DOHH2 (cell line): ENCODE measurements at regions not wholly inside any gene's neighbourhood (a gene's known extent, or its start where the extent isn't known, plus 50 kb on each side); places are given as distances from the start of the nearest gene placed in this dataset.

Source experiments
- CTCF ChIP-seq: fragments of 200-600 bp; sonication (generic); IDR thresholded peaks from one replicate; pipeline ENCODE4 v1.5.1; 2014; ENCODE audit warnings: antibody characterized with exemption, mild to moderate bottlenecking, low read depth, low read length; ENCODE audit not compliant: poor library complexity, severe bottlenecking
- EZH2phosphoT487 ChIP-seq: fragments of 200-600 bp; sonication (generic); IDR thresholded peaks from 2 replicates; pipeline ENCODE4 v1.6.1; 2017; ENCODE audit warnings: borderline replicate concordance, mild to moderate bottlenecking, antibody characterized with exemption, low read length, moderate library complexity, mixed read lengths

- no peak for TF ChIP-seq CTCF
- TF ChIP-seq EZH2phosphoT487, result no peak
These were observed 251.7 kb upstream of the B3GAT1 start for GRCh38 chr11:134663506-134664313.
